ENCODE measurements at regions not wholly inside any gene's neighbourhood (a gene's known extent, or its start where the extent isn't known, plus 50 kb on each side); places are given as distances from the start of the nearest gene placed in this dataset.

DNA sequence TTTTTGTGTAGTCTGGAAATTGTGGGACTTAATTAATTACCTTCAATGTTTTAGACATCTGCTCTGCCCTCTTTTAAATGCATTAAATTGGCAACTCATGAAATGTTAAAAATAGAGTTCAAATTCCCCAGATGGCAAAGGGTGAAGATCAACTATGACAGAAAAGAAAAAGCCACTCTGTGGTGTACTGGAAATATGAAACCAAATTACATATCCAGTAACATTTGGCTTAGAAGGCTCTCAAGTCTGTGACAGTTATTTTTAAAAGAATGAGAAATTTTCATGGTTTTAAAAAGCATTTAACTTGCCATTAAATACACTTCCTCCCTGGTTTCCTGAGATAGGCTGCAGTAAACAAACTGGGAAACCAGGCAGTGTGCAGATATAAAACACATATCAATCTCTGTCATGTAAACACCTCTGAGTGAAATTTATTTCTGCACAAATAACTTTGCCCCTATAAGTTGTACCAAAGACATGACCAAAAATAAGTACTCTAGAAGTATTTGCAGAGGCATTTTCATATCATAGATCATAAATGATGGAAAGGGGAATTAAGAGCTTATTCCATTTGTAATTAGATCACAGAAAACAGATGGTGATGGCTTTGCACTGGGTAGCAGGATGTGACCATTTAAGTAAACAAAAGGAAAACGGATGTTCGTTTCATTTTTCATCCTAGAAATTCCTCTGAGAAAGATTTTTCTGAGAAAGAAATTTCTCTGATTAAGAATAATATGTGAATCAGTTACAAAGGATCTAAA lies 360.1 kb downstream of the SAMD5 start:
- no peak overlapping the region for H3K4me3 ChIP-seq (ENCODE audit: low read depth, low read length)
- TF ChIP-seq, protein P1, sequence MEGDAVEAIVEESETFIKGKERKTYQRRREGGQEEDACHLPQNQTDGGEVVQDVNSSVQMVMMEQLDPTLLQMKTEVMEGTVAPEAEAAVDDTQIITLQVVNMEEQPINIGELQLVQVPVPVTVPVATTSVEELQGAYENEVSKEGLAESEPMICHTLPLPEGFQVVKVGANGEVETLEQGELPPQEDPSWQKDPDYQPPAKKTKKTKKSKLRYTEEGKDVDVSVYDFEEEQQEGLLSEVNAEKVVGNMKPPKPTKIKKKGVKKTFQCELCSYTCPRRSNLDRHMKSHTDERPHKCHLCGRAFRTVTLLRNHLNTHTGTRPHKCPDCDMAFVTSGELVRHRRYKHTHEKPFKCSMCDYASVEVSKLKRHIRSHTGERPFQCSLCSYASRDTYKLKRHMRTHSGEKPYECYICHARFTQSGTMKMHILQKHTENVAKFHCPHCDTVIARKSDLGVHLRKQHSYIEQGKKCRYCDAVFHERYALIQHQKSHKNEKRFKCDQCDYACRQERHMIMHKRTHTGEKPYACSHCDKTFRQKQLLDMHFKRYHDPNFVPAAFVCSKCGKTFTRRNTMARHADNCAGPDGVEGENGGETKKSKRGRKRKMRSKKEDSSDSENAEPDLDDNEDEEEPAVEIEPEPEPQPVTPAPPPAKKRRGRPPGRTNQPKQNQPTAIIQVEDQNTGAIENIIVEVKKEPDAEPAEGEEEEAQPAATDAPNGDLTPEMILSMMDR (IDR thresholded peaks at IDR 0.05; ENCODE audit: low read depth, low read length): no peak

DNA sequence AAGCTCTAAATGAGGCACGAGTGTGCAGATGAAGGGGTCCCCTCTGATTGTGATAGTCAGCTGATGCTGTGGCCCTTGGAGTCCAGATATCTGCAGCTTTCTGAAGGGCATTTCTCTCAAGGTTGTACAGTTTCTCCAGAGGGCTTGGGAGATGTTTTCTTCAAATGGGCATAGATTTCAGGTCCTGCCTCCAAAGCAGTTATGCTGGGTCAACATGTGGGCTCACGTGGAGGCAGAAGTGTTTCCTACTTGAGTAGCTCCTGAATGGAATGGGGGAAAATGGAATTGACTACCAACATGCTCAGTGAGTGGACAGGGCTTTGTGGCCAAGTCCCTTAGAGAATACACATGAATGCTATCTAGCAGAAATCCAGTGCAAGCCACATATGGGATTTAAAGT lies 360.7 kb downstream of the SAMD5 start:
- TF ChIP-seq, protein P1 (IDR thresholded peaks at IDR 0.05; ENCODE audit: low read depth, low read length): no peak

DNA sequence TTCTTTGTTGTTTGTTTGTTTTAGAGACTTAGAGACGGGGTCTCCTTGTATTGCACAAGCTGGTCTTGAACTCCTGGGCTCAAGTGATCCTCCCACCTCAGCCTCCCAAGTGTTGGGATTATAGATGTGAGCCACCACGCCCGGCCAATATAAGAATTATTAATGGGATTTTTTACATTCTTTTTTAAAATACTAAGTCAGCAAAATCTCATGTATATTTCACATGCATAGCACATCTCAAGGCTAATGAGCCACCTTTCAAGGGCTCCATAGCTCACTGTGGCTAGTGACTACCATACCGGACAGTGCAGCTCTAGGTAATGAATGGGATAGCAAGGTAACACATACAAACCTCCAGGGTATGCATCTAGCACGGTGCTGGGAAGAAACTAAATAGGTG lies 361.4 kb downstream of the SAMD5 start:
- TF ChIP-seq, protein P1 (IDR thresholded peaks at IDR 0.05; ENCODE audit: low read depth, low read length): no peak
- no peak overlapping the region for H3K4me3 ChIP-seq (ENCODE audit: low read depth, low read length)

More for the DNA sequence above, 360.7 kb downstream of the SAMD5 start:
- H3K4me3 ChIP-seq (ENCODE audit: low read depth, low read length): no peak overlapping the region

DNA sequence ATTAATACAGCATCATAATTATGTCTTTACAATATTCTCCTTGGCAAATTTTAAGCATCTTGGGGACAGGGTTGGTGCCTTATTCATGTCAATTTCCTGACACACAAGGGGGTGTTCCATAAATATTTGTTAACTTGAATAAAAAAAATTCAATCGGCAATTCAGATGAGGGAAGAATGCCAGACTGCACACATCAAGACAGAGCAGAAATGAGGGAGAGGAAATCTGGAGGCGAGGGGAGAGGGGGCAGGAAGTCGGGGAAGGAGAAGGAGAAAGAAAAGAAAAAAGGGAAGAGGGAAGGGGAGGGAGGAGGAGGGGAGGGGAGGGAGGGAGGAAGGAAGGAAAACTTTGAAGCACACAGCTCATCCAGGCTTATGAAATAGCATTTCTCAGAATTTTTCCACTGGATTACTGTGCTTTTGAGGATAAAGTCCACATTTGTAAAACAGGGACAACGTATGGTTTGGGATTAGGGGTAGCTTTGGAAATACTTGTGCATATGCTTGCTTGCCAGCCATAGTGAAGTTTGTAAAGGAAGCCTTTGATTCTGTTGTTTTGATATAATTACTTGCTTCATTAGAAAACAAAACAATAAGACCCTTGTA lies 362.1 kb downstream of the SAMD5 start:
- H3K4me3 ChIP-seq (ENCODE audit: low read depth, low read length): no peak overlapping the region
- TF ChIP-seq, protein P1 (IDR thresholded peaks at IDR 0.05; ENCODE audit: low read depth, low read length): no peak

DNA sequence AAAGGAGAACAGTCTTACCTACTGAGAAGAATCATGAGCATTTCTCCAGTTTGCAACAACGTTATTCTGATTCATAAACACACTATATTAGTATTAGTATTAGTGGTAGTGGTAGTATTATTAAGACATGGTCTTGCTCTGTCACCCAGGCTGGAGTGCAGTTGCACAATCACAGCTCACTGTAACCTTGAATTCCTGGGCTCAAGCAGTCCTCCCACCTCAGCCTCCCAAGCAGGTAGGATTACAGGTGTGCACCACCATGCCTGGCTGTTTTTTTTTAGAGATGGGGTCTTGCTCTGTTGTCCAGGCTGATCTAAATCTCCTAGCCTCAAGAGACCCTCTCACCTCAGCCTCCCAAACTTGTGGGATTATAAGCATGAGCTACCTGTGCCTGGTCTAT lies 363.5 kb downstream of the SAMD5 start:
- H3K4me3 ChIP-seq (ENCODE audit: low read depth, low read length): no peak overlapping the region
- TF ChIP-seq, protein P1 (IDR thresholded peaks at IDR 0.05; ENCODE audit: low read depth, low read length): no peak

DNA sequence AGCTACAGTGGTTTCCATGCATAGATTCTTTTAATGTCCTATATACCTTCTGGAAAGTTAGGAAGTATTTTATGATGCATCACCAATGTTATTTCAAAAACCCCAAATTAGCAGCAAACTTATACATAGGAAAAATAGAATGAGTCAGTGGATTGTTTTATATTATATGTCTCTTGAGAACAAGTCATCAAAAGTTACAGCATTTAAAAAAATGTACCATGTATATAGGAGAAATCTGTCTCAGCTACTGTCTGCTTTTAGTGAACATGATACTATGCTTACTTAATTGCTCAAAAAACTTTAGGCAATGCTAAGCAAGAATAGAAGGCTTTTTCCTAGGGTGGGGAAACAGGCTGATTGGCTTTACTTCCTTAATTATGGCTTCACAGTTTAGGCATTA lies 365.3 kb downstream of the SAMD5 start:
- TF ChIP-seq, protein P1 (IDR thresholded peaks at IDR 0.05; ENCODE audit: low read depth, low read length): no peak
- H3K4me3 ChIP-seq (ENCODE audit: low read depth, low read length): no peak overlapping the region

DNA sequence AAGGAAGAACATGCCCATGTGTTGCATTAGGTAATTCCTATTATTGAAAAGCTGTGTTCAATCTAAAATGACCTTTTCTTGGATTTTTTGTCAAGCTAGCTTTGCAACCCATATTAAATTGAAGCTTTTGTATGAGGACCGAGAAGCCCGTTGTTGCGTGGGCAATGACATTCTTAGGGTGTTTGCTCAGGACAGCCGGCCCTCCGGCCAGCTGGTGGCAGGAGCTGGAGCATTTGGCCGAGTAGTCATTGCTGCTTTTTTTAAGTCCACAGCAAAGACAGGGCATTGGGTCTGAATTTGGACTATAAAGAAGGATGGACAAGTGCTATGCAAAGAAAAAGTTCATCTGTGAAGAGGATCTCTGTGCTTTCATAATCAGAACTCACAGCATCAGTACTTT lies 365.8 kb downstream of the SAMD5 start:
- TF ChIP-seq, protein P1 (IDR thresholded peaks at IDR 0.05; ENCODE audit: low read depth, low read length): no peak
- no peak overlapping the region for H3K4me3 ChIP-seq (ENCODE audit: low read depth, low read length)

Measured in WI38 (cell line).